HG03280 (cell line): ENCODE measurements at regions not wholly inside any gene's neighbourhood (a gene's known extent, or its start where the extent isn't known, plus 50 kb on each side); places are given as distances from the start of the nearest gene placed in this dataset.
A peak's percentile ranks its signal among the peaks of the same experiment; 100 is the strongest.

Source experiments
- ATAC-seq: cut with Tn5 transposase; IDR thresholded peaks from one replicate; pipeline ENCODE4 v1.9.1; 2021; ENCODE audit warnings: mild to moderate bottlenecking, moderate library complexity; ENCODE audit not compliant: unreplicated experiment

- ATAC-seq = no peak
Measured at GRCh38 chr4:175125410-175126068, 207.4 kb downstream of the ADAM29 start.

GRCh38 chr4:175127314-175127713 lies 209.2 kb downstream of the ADAM29 start:
- no peak for ATAC-seq

- ATAC-seq = no peak
Measured at GRCh38 chr4:175129797-175130196, 211.6 kb downstream of the ADAM29 start.

- ATAC-seq = no peak
Measured at GRCh38 chr4:175139205-175139604, 221.0 kb downstream of the ADAM29 start.

GRCh38 chr4:175143116-175143515 lies 225.0 kb downstream of the ADAM29 start:
- no peak for ATAC-seq

- ATAC-seq = no peak
Measured at GRCh38 chr4:175146799-175147198, 228.6 kb downstream of the ADAM29 start.

- ATAC-seq = no peak
Measured at GRCh38 chr4:175147233-175147632, 229.1 kb downstream of the ADAM29 start.

GRCh38 chr4:175166020-175166419 lies 247.9 kb downstream of the ADAM29 start:
- ATAC-seq = no peak

GRCh38 chr4:175176710-175177109 lies 258.6 kb downstream of the ADAM29 start:
- ATAC-seq = no peak

- ATAC-seq = no peak
Measured at GRCh38 chr4:175190654-175191053, 272.5 kb downstream of the ADAM29 start.

GRCh38 chr4:175198056-175198455 lies 279.9 kb downstream of the ADAM29 start:
- no peak for ATAC-seq

GRCh38 chr4:175215208-175215607 lies 297.1 kb downstream of the ADAM29 start:
- ATAC-seq = no peak

- no peak for ATAC-seq
Measured at GRCh38 chr4:175215657-175216056, 297.5 kb downstream of the ADAM29 start.

GRCh38 chr4:175229154-175229553 lies 311.0 kb downstream of the ADAM29 start:
- no peak for ATAC-seq

GRCh38 chr4:175234162-175234561 lies 316.0 kb downstream of the ADAM29 start:
- no peak for ATAC-seq

- no peak for ATAC-seq
Measured at GRCh38 chr4:175238827-175239517, 320.8 kb downstream of the ADAM29 start.

- ATAC-seq = no peak
Measured at GRCh38 chr4:175246941-175247340, 328.8 kb downstream of the ADAM29 start.

GRCh38 chr4:175252642-175253041 lies 334.5 kb downstream of the ADAM29 start:
- ATAC-seq = no peak

- ATAC-seq = no peak
Measured at GRCh38 chr4:175253184-175253902, 335.2 kb downstream of the ADAM29 start.

GRCh38 chr4:175263537-175263936 lies 345.4 kb downstream of the ADAM29 start:
- ATAC-seq = no peak

GRCh38 chr4:175271010-175271630 lies 353.0 kb downstream of the ADAM29 start:
- peak; percentile 80 for ATAC-seq
